NCI-H345 (cell line): ENCODE measurements at regions not wholly inside any gene's neighbourhood (a gene's known extent, or its start where the extent isn't known, plus 50 kb on each side); places are given as distances from the start of the nearest gene placed in this dataset.
"Not testable (repeated sequence)": the region's sequence is repeated elsewhere in the genome, so short reads cannot be mapped to it uniquely, and the experiment has no call there.

Source experiments
- DNase-seq: peaks from one replicate; lab custom pipeline; 2025; lab: John Stamatoyannopoulos, UW

- no peak for DNase-seq
Observed at GRCh38 chr12:88889326-88890110, 309.2 kb upstream of the KITLG start.

- DNase-seq = no peak
Observed at GRCh38 chr12:88884600-88884999, 304.3 kb upstream of the KITLG start.

- DNase-seq = no peak
Observed at GRCh38 chr12:88882662-88883061, 302.4 kb upstream of the KITLG start.

- no peak for DNase-seq
Observed at GRCh38 chr12:88880051-88880450, 299.8 kb upstream of the KITLG start.

- DNase-seq = no peak
Observed at GRCh38 chr12:88878295-88878694, 298.0 kb upstream of the KITLG start.

- DNase-seq = no peak
Observed at GRCh38 chr12:88876857-88877256, 296.6 kb upstream of the KITLG start.

- no peak for DNase-seq
Observed at GRCh38 chr12:88870000-88870737, 289.9 kb upstream of the KITLG start.

- no peak for DNase-seq
Observed at GRCh38 chr12:88868050-88868449, 287.8 kb upstream of the KITLG start.

GRCh38 chr12:88867510-88867909 is 287.2 kb upstream of the KITLG start:
- no peak for DNase-seq

- DNase-seq = no peak
Observed at GRCh38 chr12:88866881-88867280, 286.6 kb upstream of the KITLG start.

- no peak for DNase-seq
Observed at GRCh38 chr12:88865537-88865936, 285.3 kb upstream of the KITLG start.

GRCh38 chr12:88860851-88861250 is 280.6 kb upstream of the KITLG start:
- no peak for DNase-seq

GRCh38 chr12:88856201-88856600 is 275.9 kb upstream of the KITLG start:
- DNase-seq = no peak

GRCh38 chr12:88855301-88855700 is 275.0 kb upstream of the KITLG start:
- no peak for DNase-seq

- DNase-seq = no peak
Observed at GRCh38 chr12:88854260-88854659, 274.0 kb upstream of the KITLG start.

- not testable (repeated sequence) for DNase-seq
Observed at GRCh38 chr12:88847246-88847645, 267.0 kb upstream of the KITLG start.

- DNase-seq = no peak
Observed at GRCh38 chr12:88844426-88844825, 264.2 kb upstream of the KITLG start.

- DNase-seq = no peak
Observed at GRCh38 chr12:88842314-88842713, 262.0 kb upstream of the KITLG start.

GRCh38 chr12:88839486-88839885 is 259.2 kb upstream of the KITLG start:
- no peak for DNase-seq

GRCh38 chr12:88836156-88836555 is 255.9 kb upstream of the KITLG start:
- no peak for DNase-seq

GRCh38 chr12:88834226-88834625 is 254.0 kb upstream of the KITLG start:
- DNase-seq = no peak

- no peak for DNase-seq
Observed at GRCh38 chr12:88833641-88834116, 253.4 kb upstream of the KITLG start.

GRCh38 chr12:88828537-88828936 is 248.3 kb upstream of the KITLG start:
- not testable (repeated sequence) for DNase-seq
